EH (cell line): ENCODE measurements at regions not wholly inside any gene's neighbourhood (a gene's known extent, or its start where the extent isn't known, plus 50 kb on each side); places are given as distances from the start of the nearest gene placed in this dataset.
"Not testable (repeated sequence)": the region's sequence is repeated elsewhere in the genome, so short reads cannot be mapped to it uniquely, and the experiment has no call there.

Experiments
- DNase-seq: peaks from one replicate; pipeline ENCODE4 v3.0.0-alpha.2; 2015; ENCODE audit warnings: low read depth

- DNase-seq = no peak
Observed at GRCh38 chr7:94174956-94175355, 170.8 kb upstream of the BET1 start.

DNA sequence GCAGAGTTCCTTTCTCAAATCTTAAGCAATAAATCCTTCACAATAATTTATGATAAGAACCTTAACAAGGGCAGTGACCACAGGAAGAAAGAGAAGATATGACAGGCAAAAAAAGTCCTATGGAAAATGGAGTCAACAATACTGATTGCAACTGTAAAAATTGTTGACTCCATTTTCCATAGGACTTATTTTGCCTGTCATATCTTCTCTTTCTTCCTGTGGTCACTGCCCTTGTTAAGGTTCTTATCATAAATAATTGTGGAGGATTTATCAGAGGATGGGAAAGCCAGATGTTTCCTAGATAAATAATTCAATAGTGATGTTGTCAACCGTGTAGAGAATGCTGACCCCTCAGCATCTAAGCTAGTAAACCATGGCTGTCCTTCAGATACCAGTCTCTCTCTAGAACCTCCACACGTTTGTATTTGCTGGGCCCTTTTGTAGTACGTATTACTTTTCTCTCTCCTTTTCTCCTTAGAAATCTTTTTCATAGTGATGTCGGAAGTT is 172.6 kb upstream of the BET1 start:
- DNase-seq = no peak

DNA sequence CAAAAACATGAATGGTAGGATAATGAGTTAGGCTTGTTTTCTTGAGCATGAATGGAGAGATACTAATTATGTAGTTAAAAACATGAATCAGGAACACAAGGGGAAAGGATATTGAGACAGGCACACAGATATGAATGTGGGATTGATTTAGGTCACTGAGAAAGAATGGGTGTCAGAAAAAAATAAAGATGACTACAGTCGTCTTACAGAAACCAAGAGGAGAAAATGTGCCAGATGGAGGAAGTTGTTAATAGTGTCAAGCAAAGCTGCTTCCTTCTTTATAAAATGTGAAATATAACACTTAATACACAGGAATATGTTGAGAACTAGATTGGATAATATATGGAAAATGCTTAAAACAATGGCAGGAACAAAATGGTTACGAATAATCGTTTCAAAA is 173.3 kb upstream of the BET1 start:
- DNase-seq = no peak

DNA sequence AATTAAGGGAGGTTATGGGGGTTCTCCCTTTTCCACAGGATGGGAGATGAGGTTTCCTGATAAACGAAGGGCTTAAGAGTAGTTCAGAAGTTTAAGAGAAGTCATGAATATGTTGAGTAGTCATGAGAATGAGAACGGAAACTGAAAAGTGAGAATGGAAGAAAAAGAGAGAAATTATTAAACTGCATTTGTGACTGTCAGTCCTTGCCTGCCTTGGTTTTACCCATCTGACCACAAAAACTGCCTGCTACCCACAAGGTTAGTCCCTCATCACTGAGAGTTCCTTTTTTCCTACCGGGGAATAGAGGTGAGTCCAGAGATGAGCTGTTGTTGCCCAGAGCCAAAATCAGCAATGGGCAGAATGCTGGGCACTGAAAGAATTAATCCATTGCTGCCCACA is 174.1 kb upstream of the BET1 start:
- no peak for DNase-seq

GRCh38 chr7:94179466-94179865 is 175.3 kb upstream of the BET1 start:
- DNase-seq = no peak

DNA sequence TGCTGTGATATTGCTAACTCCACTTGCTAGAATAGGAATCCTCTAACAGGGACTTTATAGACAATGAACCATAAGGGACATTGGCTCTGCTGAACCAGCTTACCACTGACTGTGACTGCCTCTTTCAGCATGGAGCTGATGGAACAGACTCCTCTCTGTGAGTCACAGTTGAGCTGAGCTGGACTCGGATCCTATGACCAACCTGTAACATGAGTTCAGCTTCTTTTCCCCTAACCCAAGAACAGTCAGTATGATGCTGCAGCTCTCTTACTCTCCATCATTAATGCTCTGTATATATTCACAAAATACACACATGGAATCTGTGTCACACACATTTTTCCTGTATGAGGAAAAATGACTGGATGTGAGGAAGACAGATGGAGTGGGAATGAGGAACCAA is 177.9 kb upstream of the BET1 start:
- DNase-seq = peak; percentile 81

GRCh38 chr7:94182721-94183120 is 178.6 kb upstream of the BET1 start:
- DNase-seq = no peak

DNA sequence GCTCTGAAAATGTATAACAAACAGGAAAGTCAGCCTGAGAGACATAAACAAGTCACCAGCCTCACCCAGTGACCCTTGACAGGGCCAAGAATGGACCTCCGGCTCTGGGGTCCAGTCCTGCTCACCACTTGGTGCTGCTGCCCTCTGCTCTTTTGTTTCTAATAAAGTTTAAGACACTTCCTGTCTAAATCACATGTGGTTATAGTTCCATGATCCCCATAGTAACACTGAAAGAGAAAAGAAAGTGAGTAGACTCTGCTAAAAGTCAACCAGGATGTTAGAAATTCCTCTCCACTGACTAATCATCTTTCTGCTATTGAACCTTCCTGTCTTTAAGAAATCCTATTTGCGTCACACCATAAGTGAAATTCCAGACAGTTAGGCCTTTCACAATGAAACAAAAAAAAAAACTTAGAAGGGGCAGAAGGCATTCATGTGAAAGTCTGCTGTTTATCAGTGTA is 179.2 kb upstream of the BET1 start:
- peak; percentile 99 for DNase-seq

- DNase-seq = no peak
Observed at GRCh38 chr7:94183891-94184290, 179.7 kb upstream of the BET1 start.

DNA sequence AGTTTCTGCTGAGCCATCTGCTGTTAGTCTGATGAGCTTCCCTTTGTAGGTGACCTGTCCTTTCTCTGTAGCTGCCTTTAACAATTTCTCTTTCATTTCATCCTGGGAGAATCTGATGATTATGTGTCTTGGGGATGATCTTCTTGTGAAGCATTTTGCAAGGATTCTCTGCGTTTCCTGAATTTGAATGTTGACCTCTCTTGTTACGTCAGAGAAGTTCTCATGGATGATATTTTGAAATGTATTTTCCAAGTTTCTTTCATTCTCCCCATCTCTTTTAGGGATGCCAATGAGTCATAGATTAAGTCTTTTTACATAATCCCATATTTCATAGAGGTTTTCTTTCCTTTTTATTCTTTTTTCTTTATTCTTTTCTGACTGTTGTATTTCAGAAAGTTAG is 184.2 kb upstream of the BET1 start:
- no peak for DNase-seq

GRCh38 chr7:94190599-94191061 is 186.5 kb upstream of the BET1 start:
- peak; percentile 97 for DNase-seq

GRCh38 chr7:94194426-94194825 is 190.3 kb upstream of the BET1 start:
- not testable (repeated sequence) for DNase-seq

GRCh38 chr7:94195201-94195600 is 191.0 kb upstream of the BET1 start:
- DNase-seq = no peak

DNA sequence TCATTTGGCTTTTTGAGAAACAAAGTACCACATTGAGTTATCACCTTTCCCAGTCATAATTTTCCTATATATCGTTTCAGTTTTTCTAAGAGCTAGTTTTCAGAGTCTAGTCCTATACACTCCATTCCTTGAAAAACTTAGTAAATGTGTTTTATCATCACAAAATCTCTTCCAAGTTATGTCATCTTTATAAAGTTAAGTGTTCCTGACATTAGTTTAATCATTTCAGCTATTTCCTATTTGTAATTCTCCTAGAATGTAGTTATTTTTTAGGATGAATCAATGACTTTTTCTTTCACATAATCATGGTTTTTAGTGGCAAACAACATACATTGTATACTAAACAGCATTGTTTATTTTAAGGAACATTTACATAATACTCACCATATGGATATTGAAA is 191.7 kb upstream of the BET1 start:
- DNase-seq = peak; percentile 50

DNA sequence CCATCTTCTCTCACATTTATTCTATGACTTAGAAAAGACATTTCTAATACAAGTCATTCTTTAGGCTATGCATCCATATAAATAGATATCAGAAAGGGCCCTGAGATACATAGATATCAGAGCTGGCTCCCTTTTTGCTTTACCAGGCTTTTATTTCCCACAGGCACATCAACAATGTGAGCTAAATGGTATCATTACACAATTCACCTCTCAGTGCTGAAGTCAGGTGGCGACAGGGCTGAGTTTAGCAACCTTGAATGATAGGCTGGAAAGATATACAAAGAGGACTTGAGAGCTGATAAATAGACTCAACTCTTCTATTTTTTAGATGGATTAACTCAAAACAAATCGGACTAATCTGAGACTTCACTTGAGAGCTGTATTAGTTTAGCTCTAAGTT is 189.2 kb upstream of the COL1A2 start:
- DNase-seq = no peak

- DNase-seq = no peak
Observed at GRCh38 chr7:94206295-94206694, 188.4 kb upstream of the COL1A2 start.

GRCh38 chr7:94212160-94212559 is 182.5 kb upstream of the COL1A2 start:
- no peak for DNase-seq

GRCh38 chr7:94216944-94217461 is 177.7 kb upstream of the COL1A2 start:
- DNase-seq = no peak

DNA sequence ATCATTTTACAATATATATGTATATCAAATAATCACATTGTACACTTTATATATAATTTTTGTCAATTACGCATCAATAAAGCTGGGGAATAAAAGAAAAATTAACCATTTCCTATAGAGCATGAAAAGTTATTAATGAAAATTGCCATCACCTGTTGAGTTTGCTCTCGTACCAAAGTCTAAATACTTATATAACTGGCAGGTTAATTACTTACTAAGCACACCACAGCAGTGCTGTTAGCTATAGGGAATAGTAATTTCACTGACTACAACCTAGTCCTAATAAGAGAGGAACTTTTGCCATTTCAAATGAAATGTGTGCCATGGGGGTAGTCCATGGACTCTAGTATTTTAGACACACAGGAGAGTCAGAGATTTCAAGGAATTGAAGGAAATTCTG is 176.9 kb upstream of the COL1A2 start:
- DNase-seq = no peak

DNA sequence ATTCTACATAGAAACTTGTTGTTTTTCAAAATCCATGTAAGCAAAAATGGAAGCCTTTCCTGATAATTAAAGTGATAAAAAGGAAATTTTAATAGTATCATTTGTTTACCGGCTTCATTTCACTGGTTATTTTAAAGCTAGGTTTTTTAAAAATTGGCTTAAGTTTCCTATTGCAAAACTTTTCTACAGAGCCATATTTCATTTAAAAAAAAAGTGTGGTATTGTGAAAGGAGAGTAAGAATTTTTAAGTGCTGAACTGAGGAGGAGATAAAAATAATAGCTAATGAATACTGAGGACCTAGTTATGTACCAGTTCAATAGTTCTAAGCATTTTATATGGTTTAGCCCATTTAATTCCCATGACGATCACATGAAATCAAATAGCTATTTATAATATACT is 172.2 kb upstream of the COL1A2 start:
- no peak for DNase-seq

DNA sequence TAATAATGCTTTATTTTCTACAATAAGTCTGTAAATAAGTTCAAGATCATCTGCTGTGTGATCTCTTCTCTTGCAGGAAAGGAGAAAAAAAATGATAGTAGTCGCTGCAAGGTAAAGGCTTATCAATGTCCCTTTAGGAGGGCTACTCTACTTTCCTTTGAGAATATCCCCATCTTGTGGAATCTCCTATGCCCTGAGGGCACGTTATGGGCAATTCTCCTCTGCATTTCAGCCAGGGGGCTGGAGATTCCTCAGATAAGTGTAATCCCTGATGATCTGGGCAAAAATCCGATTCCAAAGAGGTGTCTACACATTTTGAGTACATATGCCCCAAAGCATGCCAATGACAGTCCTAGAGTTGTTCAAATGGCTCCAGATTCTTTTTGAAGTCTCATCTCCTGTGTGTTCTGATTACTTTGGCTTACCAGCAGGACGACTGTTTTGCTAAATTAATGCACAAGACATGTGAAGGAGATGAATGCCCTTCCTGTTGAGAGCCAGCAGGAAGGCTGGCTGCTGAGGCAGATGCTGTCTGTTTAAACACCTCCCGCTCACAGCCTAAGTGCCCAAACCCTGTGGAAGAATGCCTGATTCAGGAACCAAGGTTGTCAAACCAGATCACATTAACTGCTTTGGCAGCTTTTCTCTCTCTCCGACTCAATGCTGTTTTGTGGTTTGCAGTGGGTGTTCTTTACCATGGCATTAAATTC is 171.2 kb upstream of the COL1A2 start:
- peak; percentile 66 for DNase-seq

- DNase-seq = no peak
Observed at GRCh38 chr7:94228223-94228622, 166.5 kb upstream of the COL1A2 start.

GRCh38 chr7:94228678-94229077 is 166.0 kb upstream of the COL1A2 start:
- no peak for DNase-seq

DNA sequence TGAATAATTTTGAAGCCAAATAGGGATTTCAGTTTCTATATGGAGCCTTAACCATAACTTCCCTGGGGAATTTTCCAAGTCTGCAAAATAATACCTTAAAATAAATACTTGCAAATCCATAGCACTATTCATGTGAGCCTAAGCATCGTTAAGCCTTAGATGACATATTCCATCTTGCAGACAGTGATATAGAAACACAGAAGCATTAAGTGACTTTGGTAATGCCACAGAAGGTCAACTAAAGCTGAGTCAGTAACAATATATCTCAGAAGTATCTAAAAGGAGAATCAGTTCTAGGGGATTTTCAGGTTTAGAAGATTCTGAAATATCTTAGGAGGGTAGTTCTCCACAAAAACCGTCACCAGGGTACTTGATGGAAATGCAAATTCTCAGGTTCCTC is 163.4 kb upstream of the COL1A2 start:
- no peak for DNase-seq
